ENCODE measurements at regions not wholly inside any gene's neighbourhood (a gene's known extent, or its start where the extent isn't known, plus 50 kb on each side); places are given as distances from the start of the nearest gene placed in this dataset.

DNA sequence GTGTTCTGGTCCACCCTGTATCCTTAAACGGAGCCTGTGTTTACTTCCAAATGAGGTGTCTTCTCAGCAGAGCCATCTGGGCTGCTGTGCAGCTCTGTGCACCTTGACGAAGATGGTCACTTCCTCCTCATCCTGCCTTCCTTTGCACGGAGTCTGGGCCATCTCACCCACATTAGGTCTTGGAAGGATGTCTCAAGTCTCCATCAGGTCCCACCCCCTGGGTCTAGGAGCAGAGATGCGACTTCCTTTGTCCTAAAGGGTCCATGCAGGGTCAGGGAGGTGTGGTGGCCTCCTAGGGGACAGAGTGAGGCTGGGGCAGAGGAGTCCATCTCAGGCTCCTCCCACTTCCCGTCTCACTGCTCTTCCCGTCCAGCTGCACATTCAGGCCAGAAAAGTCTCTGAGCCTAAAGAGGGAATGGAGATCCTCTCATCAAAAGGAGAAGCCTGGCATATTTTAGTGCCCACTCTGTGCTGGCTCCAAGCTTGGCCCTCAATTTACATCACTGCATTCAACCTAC is 209.2 kb downstream of the MATN1 start:
- no peak for DNase-seq (ENCODE audit: low spot score)

DNA sequence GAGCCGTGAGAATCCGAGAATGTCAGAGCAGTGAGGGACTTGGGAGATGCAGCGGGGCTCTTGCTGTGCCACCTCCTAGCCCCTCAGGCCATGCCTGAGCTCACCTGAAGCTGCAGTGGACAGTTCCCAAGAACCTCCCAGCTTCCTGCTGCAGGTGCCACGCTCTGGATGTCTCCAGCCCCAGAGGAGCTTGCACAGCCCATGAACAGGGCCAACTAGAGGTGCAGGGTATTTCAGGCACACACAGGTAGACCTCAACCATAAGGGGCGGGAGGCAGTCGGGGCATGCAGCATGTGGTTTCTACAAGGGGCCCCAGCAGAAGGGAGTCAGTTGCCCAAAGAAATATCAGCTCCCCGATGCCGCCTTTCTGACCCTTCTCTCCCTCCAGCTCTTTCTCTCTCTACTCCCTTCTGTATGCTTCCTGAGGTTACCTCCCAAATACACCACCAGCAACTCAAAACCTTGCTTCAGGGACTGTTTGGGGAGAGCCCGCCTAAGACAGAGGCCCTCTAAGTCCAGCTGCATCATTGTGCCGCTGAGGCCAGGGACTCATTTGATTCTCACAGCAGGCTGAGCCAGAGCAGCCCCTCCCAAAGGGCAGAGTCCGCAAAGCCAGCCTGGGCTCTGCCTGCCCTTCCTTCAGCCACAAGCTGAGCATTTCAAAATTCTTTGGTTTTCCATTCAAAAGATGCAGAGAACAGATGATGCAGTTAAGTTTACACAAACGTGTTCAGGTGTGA is 209.8 kb downstream of the MATN1 start:
- no peak for DNase-seq (ENCODE audit: low spot score)

DNA sequence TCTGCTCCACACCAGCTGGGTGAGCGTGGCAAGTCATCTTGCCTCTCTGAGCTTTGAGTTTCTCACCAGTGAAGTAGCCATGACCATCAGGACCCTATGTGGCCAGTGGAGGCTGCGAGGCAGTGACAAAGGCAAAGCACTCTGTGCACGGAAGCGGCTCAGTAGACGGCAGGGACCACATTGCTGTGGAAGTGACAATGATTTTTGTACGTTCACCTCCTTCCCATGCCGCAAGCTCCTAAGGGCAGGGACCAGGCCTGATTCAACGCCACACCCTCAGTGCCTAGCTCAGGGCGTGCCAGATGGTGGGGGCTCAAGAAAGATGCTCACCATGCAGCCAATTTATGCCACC is 210.5 kb downstream of the MATN1 start:
- no peak for DNase-seq (ENCODE audit: low spot score)

DNA sequence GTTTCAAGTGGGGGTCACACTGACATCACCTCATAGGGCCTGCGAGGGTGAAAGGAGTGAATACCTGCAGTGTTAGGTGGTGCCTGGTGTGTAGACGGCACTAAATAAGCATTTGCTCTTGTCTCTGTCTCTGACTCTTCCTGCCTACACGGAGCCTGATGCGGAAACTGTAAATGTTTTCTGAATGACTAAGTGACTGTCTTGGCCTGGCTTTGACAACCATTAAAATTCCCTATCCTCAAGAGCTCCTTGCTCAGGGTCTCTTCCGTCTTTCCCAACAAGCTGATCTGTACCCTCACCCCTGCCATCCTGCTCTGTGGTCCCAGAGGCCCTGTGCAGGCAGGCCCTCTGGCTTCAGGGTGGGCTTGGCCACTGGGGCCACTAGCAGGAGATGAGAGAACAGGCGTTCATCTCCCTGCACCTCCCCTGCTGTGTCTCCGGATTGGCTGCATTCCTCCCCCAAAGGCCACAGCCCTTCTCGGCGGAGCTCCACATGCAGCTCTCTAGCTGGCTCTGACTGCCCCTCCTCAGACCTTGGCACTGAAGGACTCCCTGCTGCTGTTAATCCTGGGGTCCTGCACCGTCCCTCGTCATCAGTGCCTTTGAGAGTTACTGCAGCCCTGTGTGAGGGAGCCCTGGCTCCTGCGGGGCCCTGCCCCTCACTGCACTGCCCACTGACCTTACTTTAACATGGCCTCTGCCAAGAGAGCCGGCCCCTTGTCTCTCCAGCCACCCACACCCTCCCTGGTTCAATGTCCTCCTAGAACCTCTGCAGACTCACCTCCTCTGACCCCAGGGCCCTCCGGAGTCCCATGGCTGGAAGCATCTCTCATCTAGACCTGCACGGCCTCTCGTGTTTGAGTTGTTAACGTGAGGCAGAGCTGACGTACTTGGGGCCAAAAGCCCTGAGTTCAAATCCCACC is 211.1 kb downstream of the MATN1 start:
- no peak for DNase-seq (ENCODE audit: low spot score)

DNA sequence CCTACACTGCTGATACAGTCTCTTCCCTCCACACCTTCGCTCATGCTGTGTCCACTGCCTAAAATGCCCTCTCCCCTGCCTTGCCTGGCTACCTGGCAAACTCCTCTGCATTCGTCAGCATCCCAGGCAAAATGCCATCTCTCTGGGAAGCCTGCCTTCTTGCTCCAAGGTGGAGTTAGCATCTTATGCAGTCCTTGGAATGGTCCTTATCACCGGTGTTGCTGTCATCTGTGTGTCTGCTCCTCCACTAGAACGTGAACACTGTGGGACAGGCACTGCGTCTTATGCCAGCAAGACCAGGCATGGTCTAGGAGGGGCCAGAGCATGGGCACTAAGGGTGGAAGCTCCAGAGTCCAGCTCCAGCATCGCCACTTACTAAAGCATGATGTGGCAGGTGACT is 211.8 kb downstream of the MATN1 start:
- DNase-seq (ENCODE audit: low spot score): no peak

DNA sequence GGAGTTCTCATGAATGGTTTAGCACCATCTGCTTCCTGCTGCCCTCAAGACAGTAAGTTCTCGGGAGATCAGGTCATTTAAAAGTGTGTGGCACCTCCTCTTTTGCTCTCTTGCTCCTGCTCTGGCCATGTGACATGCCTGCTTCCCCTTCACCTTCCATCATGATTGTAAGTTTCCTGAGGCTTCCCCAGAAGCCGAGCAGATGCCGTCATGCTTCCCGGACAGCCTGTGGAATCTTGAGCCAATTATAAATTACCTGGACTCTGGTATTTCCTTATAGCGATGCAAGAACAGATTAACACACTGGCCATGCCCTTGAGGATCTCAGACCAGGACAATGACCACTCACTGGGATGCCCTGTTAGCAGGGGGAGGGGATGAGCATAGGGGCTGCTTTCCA is 212.3 kb downstream of the MATN1 start:
- no peak for DNase-seq (ENCODE audit: low spot score)

DNA sequence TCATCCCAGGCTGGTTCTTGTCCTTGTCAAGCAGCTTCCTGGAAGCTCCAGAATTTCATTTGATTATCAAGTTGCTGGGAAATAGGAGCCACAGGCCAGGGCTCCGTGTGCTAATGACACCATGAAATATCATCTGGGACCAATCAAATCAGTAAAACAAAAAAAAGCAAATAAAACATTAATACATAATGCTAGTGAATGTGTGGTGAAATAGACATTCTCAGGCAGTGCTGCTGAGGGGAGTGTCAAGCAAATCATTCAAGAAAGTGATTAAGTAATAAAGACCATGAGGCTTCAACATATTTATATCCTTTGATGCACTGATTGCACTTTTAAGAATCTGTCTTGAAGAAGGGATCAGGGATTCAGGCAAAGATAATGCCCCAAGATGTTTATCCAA is 213.7 kb downstream of the MATN1 start:
- no peak for DNase-seq (ENCODE audit: low spot score)

DNA sequence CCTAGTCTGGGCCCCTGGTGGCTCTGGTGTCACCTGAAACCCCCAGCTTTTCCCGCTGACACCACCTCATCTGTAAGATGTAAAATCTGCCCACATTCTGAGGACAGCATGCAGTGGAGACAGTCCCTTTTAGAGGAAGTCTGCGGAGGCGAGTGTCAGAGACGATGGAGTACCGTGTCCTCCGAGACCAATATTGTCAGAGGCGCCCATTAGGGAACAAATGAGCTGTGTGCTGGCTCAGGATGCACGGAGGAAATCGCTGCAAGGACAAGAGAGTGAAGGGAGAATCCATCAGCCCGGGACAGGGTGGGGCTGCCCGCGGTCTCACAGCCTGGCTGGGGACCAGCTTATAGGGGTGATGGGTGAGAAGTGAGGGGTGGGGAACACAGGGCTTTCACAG is 214.8 kb downstream of the MATN1 start:
- DNase-seq (ENCODE audit: low spot score): no peak

DNA sequence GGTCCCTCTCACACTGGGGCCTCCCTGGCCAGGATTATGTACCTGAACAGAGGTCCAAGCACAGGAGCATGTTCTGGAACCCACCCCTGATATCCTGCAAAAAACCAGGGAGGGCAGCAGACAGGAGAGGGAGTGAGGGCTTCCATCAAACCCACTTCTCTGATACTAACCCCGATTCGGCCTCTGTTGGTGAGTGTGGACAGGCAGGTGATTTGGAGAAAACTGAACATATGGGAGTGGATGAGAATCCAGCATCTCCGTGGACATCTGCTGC is 215.3 kb downstream of the MATN1 start:
- DNase-seq (ENCODE audit: low spot score): no peak

DNA sequence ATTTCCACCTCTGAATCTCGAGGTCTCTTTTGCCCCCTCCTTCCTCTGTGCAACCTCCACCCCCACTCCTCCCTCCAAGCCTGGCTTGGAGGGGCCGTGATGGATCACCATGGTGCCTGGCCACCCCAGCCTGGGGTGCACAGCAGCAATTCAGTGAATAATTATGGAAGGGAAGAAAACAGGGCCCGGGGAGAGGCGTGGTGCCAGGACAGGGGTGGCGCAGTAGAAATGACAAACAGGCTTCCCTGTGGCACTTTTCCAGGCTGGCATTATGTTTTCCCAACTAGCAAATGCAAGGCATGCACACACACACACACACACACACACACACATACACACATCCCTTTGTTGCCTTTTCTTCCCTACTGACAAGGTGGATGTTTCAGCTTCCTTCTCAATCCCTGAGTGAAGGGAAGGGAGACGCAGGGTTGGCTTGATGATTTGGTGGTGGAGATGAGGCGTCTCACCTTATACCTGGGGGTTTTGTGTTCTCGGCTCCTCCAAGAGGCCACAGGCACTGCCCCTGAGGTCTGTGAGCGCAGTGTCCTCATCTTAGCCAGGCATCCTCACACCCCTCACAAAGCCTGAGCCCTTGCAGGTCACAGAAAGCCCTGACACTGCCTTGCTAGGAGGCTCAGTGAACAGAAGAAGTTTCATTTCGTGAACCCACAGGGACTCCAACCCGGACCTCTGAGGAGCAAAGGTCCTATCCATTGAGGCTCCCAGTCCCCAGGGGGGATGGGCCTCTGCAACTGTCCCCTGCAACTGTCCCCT is 215.8 kb downstream of the MATN1 start:
- no peak for DNase-seq (ENCODE audit: low spot score)

DNA sequence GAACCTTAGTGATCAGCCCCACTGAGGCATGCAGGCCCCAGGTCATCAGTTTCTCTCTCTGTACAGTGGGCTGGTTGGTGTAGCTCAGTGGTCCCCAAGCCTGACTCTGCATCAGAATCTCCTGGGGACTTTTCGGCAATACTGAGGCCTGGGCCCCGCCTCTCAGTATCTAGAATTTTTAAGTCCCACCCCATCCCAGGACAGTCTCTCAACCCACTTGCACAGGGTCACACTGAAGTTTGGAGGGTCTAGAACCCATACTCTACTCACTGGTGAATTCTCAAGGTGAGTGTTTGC is 216.4 kb downstream of the MATN1 start:
- DNase-seq (ENCODE audit: low spot score): no peak

DNA sequence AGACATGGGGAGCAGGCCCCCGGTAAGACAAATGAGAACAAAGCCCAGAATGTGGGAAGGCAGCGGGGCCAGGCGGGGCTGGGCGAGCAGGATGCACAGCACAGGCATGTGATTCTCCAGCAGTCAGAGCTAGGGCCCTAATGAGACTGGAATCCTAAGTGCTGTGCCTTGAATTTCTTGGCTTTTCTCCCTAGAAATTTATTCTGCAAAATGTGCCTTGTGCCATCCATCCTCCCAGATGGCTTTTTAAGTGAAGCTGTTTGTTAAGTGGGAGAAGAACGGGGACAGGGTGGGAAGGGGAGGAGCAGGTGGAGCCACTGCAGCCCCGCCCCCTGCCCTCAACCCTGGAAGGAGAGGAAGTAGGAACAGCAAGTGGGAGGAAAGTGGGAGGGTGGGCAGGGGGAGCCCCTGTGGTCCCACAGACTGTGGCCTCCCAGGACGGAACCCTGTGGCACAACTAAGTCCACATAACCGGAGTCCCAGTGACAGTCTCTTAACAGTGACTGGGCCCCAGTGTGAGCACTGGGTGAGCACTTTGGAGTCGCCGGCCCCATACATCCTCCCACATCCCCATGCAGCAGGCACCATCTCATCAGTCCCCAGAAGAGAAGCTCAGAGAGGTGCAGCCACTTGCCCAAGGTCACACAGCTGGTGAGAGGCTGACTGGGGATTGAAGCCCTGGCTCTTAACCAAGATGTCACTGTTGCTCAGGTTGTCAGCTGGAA is 216.9 kb downstream of the MATN1 start:
- no peak for DNase-seq (ENCODE audit: low spot score)

DNA sequence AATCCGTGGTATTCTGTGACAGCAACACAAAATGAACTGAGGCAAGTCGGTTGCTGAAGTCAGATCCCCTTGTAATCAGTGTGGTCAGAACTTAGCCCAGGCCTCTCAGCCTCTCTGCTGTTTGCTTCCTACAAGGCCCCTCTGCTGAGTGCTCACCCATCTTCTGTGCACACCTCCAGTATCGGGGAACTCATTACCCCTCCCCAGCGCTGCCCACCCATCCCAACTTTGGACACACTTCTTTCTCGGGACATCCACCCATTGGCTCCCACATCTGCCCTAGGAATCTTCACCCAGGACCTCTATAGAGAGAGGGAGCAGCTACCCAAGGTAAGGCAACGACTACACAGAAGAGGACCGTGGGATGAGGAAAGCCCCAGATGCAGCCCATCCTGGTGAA is 217.5 kb downstream of the MATN1 start:
- no peak for DNase-seq (ENCODE audit: low spot score)

DNA sequence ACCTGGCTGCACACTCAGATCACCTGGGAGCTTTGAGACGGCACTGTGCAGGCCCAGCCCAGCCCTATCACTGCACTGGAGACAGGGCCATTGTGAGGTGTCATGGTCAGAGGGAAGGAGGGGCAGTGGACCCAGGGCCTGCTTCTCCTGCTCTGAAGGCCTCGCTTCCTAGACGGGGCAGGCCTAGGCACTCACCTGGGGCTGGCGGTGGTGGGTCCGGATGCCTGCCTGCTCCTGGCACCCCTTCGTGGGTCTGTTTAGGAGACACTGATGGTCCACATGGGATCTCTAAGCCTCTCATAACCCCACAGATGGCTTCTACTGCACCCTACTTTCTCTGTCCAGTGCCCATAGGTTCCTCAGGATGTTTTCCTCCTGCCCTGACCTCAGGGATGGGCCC is 230.9 kb downstream of the MATN1 start:
- no peak for DNase-seq (ENCODE audit: low spot score)

DNA sequence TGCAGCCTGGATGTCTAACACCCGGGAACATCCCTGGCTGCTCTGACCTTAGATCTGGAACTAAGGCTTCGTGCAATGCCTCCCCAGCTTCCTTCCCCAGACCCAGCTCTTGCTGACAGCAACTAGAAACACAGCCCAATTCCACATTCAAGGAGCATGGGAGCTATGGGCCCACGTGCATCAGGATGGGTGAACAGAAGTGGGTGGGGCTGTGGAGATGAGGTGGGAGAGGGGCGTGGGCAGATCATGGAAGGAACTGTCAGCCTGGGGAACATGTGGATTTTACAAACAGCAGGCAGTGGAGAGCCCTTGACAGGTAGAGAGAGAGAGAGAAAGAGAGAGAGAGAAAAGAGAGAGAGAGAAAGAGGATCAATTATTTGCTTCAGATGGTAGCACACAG is 231.6 kb downstream of the MATN1 start:
- DNase-seq (ENCODE audit: low spot score): no peak

DNA sequence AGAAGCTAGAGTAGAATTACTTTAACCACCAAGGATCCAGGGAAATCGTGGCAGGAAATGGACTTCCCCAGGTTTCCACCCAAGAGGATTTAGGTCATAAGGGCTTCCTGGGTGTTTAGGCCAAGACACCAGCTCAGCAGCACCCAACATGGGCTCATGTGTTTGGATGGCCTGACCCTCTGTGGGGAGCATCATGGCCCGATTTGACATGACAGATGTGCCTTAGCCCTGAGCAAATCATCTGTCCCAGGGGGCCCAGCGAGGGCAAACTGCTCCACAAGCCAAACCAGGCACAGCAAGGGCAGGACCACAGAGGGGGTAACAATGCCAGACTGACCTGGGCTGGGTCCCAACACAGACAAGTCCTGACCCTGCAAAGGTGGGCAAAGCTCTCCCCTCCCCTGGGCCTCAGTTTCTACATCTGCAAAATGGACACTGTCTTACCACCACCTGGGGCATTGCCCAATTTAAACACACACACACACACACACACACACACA is 232.8 kb downstream of the MATN1 start:
- DNase-seq (ENCODE audit: low spot score): no peak

DNA sequence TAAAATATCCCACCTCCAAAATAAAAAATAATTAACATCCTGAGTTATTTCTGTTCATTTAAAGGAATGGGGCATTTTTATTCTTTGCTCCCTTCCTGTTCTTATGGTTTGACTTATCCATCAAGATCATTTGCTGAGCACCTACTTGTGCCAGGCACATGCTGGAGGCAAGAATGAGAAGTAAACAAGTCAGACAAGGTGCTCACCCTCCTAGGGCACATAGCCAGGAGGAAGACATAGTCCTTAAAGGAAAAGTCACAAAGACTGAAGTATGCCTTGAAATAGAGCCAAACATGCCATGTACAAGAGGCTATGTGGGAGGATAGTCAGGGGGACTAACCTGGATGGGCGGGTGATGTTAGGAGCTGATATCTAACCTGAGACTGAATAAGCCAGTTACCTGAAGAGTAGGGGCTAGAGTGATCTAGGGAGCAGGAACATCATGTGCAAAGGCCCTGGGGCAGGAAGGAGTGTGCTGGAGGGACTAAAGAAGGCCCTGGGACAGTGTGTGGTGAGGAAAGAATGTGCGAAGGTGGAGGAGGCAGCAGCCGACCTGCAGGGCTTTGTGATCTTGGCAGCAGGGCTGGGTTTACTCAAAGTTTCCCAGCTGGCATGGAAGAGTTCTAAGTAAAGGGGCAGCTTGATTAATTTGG is 233.5 kb downstream of the MATN1 start:
- DNase-seq (ENCODE audit: low spot score): no peak

DNA sequence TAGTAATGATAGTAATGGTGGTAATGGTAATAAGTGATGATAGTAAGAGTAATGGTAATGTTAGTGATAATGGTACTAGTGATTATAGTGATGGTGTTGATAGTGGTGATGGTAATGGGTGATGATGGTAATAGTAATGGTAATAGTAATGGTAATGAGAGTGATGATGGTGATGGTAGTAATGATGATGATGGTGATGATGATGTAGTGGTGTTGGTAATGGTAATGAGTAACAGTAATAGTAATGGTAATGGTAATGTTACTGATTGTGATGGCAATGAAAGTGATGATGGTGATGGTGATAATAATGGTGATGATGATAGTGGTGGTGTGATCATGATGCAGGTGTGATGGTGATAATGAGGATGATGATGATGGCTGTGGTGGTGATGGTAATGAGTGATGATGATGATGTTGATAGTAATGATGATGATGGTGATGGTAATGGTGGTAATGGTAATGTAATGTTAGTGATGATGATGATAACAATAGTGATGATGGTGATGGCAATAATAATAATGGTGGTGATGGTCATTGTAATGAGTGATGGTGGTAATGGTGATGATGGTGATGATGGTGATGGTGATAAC is 235.0 kb downstream of the MATN1 start:
- DNase-seq (ENCODE audit: low spot score): no peak

DNA sequence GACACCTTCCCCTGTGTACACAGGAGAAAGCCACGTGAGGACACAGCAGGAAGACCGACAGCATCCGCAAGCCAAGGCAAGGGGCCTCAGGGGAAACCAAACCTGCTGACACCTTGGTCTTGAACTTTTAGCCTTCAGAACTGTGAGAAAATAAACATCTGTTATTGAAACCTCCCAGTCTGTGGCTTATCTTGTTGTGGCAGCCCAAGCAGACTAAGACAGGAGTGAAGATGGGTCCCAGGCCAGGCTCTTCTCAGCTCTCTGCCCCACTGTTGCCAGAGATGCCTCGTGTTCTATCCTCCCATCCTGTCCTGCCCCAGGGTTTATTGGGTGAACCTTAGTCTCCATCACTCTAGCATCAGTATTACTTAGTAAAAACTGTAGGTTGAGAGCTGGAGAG is 236.3 kb downstream of the MATN1 start:
- no peak for DNase-seq (ENCODE audit: low spot score)

DNA sequence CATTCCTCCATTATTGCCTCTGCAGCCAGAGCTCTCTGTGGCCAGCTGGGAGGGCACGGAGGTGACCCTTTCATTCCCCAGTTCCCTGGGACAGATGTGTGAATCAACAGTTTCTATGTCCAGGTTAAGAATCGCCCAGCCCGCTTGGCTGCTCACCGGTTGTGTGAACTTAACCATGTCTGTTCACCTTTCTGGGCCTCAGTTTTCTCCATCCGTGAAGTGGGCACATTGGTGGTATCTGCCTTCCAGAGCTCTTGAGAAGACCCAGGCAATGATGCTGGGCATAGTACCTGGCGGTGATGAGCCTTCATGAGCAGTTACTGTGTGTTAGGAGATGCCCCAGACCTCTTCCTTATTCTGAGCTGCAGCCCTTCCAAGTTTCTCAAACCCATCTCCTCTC is 238.3 kb downstream of the MATN1 start:
- no peak for DNase-seq (ENCODE audit: low spot score)

DNA sequence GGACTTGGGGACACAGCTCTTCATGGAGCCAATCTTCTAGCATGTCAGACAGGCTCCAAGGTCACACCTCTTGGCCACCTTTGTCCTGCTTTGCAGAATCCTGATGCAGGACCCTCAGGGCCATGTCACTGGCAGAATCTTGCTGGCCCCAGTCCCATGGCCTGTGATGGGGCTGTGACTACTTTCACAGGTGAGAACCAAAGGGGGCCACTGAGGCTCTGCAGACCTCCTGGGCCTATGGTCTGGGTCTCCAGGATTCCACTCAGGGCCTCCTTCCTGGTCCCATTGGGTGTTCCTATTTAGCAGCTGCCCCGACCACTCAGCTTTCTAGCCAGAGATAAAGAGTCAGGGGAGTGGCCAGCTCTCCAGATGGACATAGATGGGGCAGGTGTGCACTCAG is 238.7 kb downstream of the MATN1 start:
- DNase-seq (ENCODE audit: low spot score): no peak
